HEK293 (cell line): ENCODE measurements at regions not wholly inside any gene's neighbourhood (a gene's known extent, or its start where the extent isn't known, plus 50 kb on each side); places are given as distances from the start of the nearest gene placed in this dataset.

Source experiments
- CTCF ChIP-seq: fragments of 450-650 bp; formaldehyde crosslinking; IDR thresholded peaks from 2 replicates; pipeline ENCODE4 v1.5.1; 2016; ENCODE audit warnings: missing biosample characterization, missing genetic modification characterization
- KLF1 ChIP-seq: fragments of 450-650 bp; formaldehyde crosslinking; IDR thresholded peaks from 2 replicates; pipeline ENCODE4 v1.5.1; 2016; ENCODE audit warnings: missing biosample characterization, missing genetic modification characterization
- PBX3 ChIP-seq: sonication (generic); formaldehyde crosslinking; IDR thresholded peaks from 2 replicates; pipeline ENCODE4 v1.8.1; 2022; ENCODE audit warnings: mild to moderate bottlenecking, moderate library complexity, missing genetic modification reagents
- TSHZ1 ChIP-seq: fragments of 450-650 bp; formaldehyde crosslinking; IDR thresholded peaks from 2 replicates; pipeline ENCODE4 v1.5.1; 2016; ENCODE audit warnings: missing biosample characterization, missing genetic modification characterization, borderline replicate concordance
- ZBTB17 ChIP-seq: fragments of 450-650 bp; formaldehyde crosslinking; IDR thresholded peaks from 2 replicates; pipeline ENCODE4 v1.5.1; 2016; ENCODE audit warnings: missing biosample characterization, missing genetic modification characterization
- ZNF473 ChIP-seq: fragments of 450-650 bp; formaldehyde crosslinking; IDR thresholded peaks from 2 replicates; pipeline ENCODE4 v1.5.1; 2017; ENCODE audit warnings: missing biosample characterization, missing genetic modification characterization
- ZNF707 ChIP-seq: fragments of 450-650 bp; formaldehyde crosslinking; IDR thresholded peaks from 2 replicates; pipeline ENCODE4 v1.5.1; 2016; ENCODE audit warnings: missing biosample characterization, missing genetic modification characterization
- ZNF830 ChIP-seq: fragments of 450-650 bp; IDR thresholded peaks from 2 replicates; pipeline ENCODE4 v1.5.0; 2018; ENCODE audit warnings: missing biosample characterization, missing genetic modification characterization, low read depth, mild to moderate bottlenecking, moderate library complexity
- TF ChIP-seq, protein P1 (sequence below): fragments of 450-650 bp; formaldehyde crosslinking; IDR thresholded peaks from 2 replicates; pipeline ENCODE4 v1.5.1; 2016; ENCODE audit warnings: missing biosample characterization, missing genetic modification characterization

DNA sequence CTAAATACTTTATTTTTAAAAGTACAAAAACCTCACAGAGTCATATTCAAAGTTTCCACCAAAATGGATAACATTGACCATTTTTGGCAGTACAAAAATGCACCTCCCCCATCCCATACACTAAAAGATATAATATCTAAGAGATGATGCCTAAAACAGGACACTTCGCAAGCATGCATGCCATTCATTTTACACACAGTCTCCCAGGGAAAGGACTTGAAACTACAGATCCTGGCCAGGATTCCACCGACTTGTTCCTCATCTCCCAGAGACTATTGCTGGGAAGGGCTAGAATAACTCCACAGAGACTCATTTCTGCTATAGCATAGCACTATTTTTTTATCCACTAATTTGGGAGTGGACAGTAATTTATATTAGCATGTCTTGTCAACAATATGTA lies 81.7 kb downstream of the MTNR1B start:
- no peak for TF ChIP-seq TSHZ1
- TF ChIP-seq ZBTB17 (tag by site-specific recombination): no peak
- TF ChIP-seq CTCF (tag by site-specific recombination): no peak
- TF ChIP-seq PBX3 (CRISPR knock-in tag): no peak
- no peak for TF ChIP-seq ZNF473
- TF ChIP-seq ZNF830 (tag by site-specific recombination): no peak
- TF ChIP-seq, protein P1, sequence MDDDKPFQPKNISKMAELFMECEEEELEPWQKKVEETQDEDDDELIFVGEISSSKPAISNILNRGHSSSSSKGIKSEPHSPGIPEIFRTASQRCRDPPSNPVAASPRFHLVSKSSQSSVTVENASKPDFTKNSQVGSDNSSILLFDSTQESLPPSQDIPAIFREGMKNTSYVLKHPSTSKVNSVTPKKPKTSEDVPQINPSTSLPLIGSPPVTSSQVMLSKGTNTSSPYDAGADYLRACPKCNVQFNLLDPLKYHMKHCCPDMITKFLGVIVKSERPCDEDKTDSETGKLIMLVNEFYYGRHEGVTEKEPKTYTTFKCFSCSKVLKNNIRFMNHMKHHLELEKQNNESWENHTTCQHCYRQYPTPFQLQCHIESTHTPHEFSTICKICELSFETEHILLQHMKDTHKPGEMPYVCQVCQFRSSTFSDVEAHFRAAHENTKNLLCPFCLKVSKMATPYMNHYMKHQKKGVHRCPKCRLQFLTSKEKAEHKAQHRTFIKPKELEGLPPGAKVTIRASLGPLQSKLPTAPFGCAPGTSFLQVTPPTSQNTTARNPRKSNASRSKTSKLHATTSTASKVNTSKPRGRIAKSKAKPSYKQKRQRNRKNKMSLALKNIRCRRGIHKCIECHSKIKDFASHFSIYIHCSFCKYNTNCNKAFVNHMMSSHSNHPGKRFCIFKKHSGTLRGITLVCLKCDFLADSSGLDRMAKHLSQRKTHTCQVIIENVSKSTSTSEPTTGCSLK (tag by site-specific recombination): no peak
- no peak for TF ChIP-seq ZNF707
- TF ChIP-seq KLF1: no peak
